ENCODE measurements at regions not wholly inside any gene's neighbourhood (a gene's known extent, or its start where the extent isn't known, plus 50 kb on each side); places are given as distances from the start of the nearest gene placed in this dataset.

- Histone ChIP-seq H3K9me3 (replicated peaks in 1 of 2; ENCODE audit: control insufficient read depth in 2 of 2, insufficient read depth in 1 of 2, low read depth in 1 of 2, low read length in 2 of 2) (no peaks in the 10 kb centered on the region), H3K4me1 (ENCODE audit: control insufficient read depth in 2 of 2, insufficient read depth in 1 of 2, low read depth in 1 of 2, low read length in 2 of 2) (peaks cover 0 to 3% of the 10 kb centered on the region in 2 donors), H3K18ac (ENCODE audit: low read length) (no peak overlapping the region), H3K4me3 (ENCODE audit: low read length in 2 of 2) (no peak overlapping the region), H4K91ac (ENCODE audit: low read depth, low read length, poor library complexity) (no peak overlapping the region), H3K9ac (ENCODE audit: low read depth, low read length, poor library complexity) (no peak overlapping the region), H3K14ac (ENCODE audit: low read length) (no peak overlapping the region), H3K4me2 (ENCODE audit: insufficient read depth, low read length, poor library complexity, severe bottlenecking) (no peak overlapping the region), H2BK5ac (ENCODE audit: low read length) (no peak overlapping the region), H3K27ac (replicated peaks; ENCODE audit: low read length) (no peak overlapping the region), H2BK15ac (ENCODE audit: low read length) (no peak overlapping the region), H3K36me3 (replicated peaks in 1 of 2; ENCODE audit: control insufficient read depth in 2 of 2, insufficient read depth in 2 of 2, low read length in 2 of 2) (no peaks in the 10 kb centered on the region), H3K79me1 (ENCODE audit: low read depth, low read length) (no peaks in the 10 kb centered on the region), H3K23ac (ENCODE audit: low read depth, low read length, poor library complexity) (no peak overlapping the region), H2AK5ac (ENCODE audit: low read depth, low read length) (no peak overlapping the region), H2BK120ac (ENCODE audit: low read depth, low read length) (no peak overlapping the region), H3K4ac (ENCODE audit: low read length) (no peak overlapping the region), H2AFZ (ENCODE audit: low read length) (no peak overlapping the region), H4K8ac (ENCODE audit: low read depth, low read length) (no peak overlapping the region), H3K27me3 (ENCODE audit: control insufficient read depth in 3 of 3, insufficient read depth in 3 of 3, low read depth in 1 of 3, low read length in 3 of 3) (no peaks in the 10 kb centered on the region), H2BK12ac (ENCODE audit: low read length) (no peak overlapping the region)
- WGBS, 2 donors (ENCODE audit: extremely low coverage in 2 of 2, insufficient read length in 2 of 2, insufficient replicate concordance in 1 of 2), result no CpG with 5 or more reads among the region's 2 CpGs
- DNase-seq (ENCODE audit: low spot score), result peak; percentile 40
These were observed 325.4 kb upstream of the FIGN start for GRCh38 chr2:164061129-164061746.

- WGBS, 2 donors (ENCODE audit: extremely low coverage in 2 of 2, insufficient read length in 2 of 2, insufficient replicate concordance in 1 of 2), result no CpG with 5 or more reads among the region's 2 CpGs
- Histone ChIP-seq H2BK5ac (ENCODE audit: low read length) (no peak overlapping the region), H3K4me1 (ENCODE audit: control insufficient read depth in 2 of 2, insufficient read depth in 1 of 2, low read depth in 1 of 2, low read length in 2 of 2) (no peaks in the 10 kb centered on the region), H2BK120ac (ENCODE audit: low read depth, low read length) (no peak overlapping the region), H3K4me2 (ENCODE audit: insufficient read depth, low read length, poor library complexity, severe bottlenecking) (no peak overlapping the region), H3K14ac (ENCODE audit: low read length) (no peak overlapping the region), H4K91ac (ENCODE audit: low read depth, low read length, poor library complexity) (no peak overlapping the region), H2AK5ac (ENCODE audit: low read depth, low read length) (no peak overlapping the region), H3K27ac (replicated peaks; ENCODE audit: low read length) (no peak overlapping the region), H3K79me1 (ENCODE audit: low read depth, low read length) (no peaks in the 10 kb centered on the region), H3K27me3 (ENCODE audit: control insufficient read depth in 3 of 3, insufficient read depth in 3 of 3, low read depth in 1 of 3, low read length in 3 of 3) (no peaks in the 10 kb centered on the region), H2AFZ (ENCODE audit: low read length) (no peak overlapping the region), H2BK12ac (ENCODE audit: low read length) (no peak overlapping the region), H4K8ac (ENCODE audit: low read depth, low read length) (no peak overlapping the region), H3K36me3 (replicated peaks in 1 of 2; ENCODE audit: control insufficient read depth in 2 of 2, insufficient read depth in 2 of 2, low read length in 2 of 2) (no peaks in the 10 kb centered on the region), H3K9me3 (replicated peaks in 1 of 2; ENCODE audit: control insufficient read depth in 2 of 2, insufficient read depth in 1 of 2, low read depth in 1 of 2, low read length in 2 of 2) (no peaks in the 10 kb centered on the region), H3K4me3 (ENCODE audit: low read length in 2 of 2) (no peak overlapping the region), H3K23ac (ENCODE audit: low read depth, low read length, poor library complexity) (no peak overlapping the region), H3K18ac (ENCODE audit: low read length) (no peak overlapping the region), H3K9ac (ENCODE audit: low read depth, low read length, poor library complexity) (no peak overlapping the region), H2BK15ac (ENCODE audit: low read length) (no peak overlapping the region), H3K4ac (ENCODE audit: low read length) (no peak overlapping the region)
- DNase-seq (ENCODE audit: low spot score), result no peak
These were observed 324.2 kb upstream of the FIGN start for GRCh38 chr2:164060031-164060430.

- no peak for DNase-seq (ENCODE audit: low spot score)
- Histone ChIP-seq H3K4ac (ENCODE audit: low read length) (no peak overlapping the region), H3K4me1 (ENCODE audit: control insufficient read depth in 2 of 2, insufficient read depth in 1 of 2, low read depth in 1 of 2, low read length in 2 of 2) (peaks cover 0 to 7% of the 10 kb centered on the region in 2 donors), H2BK12ac (ENCODE audit: low read length) (no peak overlapping the region), H4K8ac (ENCODE audit: low read depth, low read length) (no peak overlapping the region), H3K14ac (ENCODE audit: low read length) (no peak overlapping the region), H2BK120ac (ENCODE audit: low read depth, low read length) (no peak overlapping the region), H2AFZ (ENCODE audit: low read length) (peak overlapping the region; percentile 30), H3K4me2 (ENCODE audit: insufficient read depth, low read length, poor library complexity, severe bottlenecking) (no peak overlapping the region), H3K9ac (ENCODE audit: low read depth, low read length, poor library complexity) (no peak overlapping the region), H4K91ac (ENCODE audit: low read depth, low read length, poor library complexity) (no peak overlapping the region), H3K79me1 (ENCODE audit: low read depth, low read length) (no peaks in the 10 kb centered on the region), H3K23ac (ENCODE audit: low read depth, low read length, poor library complexity) (no peak overlapping the region), H3K4me3 (ENCODE audit: low read length in 2 of 2) (no peak overlapping the region), H3K27me3 (ENCODE audit: control insufficient read depth in 3 of 3, insufficient read depth in 3 of 3, low read depth in 1 of 3, low read length in 3 of 3) (no peaks in the 10 kb centered on the region), H3K27ac (replicated peaks; ENCODE audit: low read length) (no peak overlapping the region), H2AK5ac (ENCODE audit: low read depth, low read length) (no peak overlapping the region), H3K18ac (ENCODE audit: low read length) (no peak overlapping the region), H2BK15ac (ENCODE audit: low read length) (no peak overlapping the region), H3K36me3 (replicated peaks in 1 of 2; ENCODE audit: control insufficient read depth in 2 of 2, insufficient read depth in 2 of 2, low read length in 2 of 2) (no peaks in the 10 kb centered on the region), H2BK5ac (ENCODE audit: low read length) (no peak overlapping the region), H3K9me3 (replicated peaks in 1 of 2; ENCODE audit: control insufficient read depth in 2 of 2, insufficient read depth in 1 of 2, low read depth in 1 of 2, low read length in 2 of 2) (no peaks in the 10 kb centered on the region)
- WGBS, 2 donors (ENCODE audit: extremely low coverage in 2 of 2, insufficient read length in 2 of 2, insufficient replicate concordance in 1 of 2), result no CpG with 5 or more reads among the region's 2 CpGs
These were observed 319.8 kb upstream of the FIGN start for GRCh38 chr2:164055623-164056022.

- H3K27me3 ChIP-seq (ENCODE audit: control insufficient read depth in 3 of 3, insufficient read depth in 3 of 3, low read depth in 1 of 3, low read length in 3 of 3), result no peaks in the 10 kb centered on the region
- H3K23ac ChIP-seq (ENCODE audit: low read depth, low read length, poor library complexity), result no peak overlapping the region
- H2BK15ac ChIP-seq (ENCODE audit: low read length), result no peak overlapping the region
These were observed 318.8 kb upstream of the FIGN start for GRCh38 chr2:164054651-164055050.

More at GRCh38 chr2:164054651-164055050, 318.8 kb upstream of the FIGN start:
- no peak overlapping the region for H3K4me3 ChIP-seq (ENCODE audit: low read length in 2 of 2)
- H3K4ac ChIP-seq (ENCODE audit: low read length), result no peak overlapping the region
- no peak overlapping the region for H4K8ac ChIP-seq (ENCODE audit: low read depth, low read length)
- DNase-seq (ENCODE audit: low spot score), result no peak
- peak overlapping the region; percentile 7 for H3K18ac ChIP-seq (ENCODE audit: low read length)
- no peak overlapping the region for H2BK5ac ChIP-seq (ENCODE audit: low read length)
- WGBS, 2 donors (ENCODE audit: extremely low coverage in 2 of 2, insufficient read length in 2 of 2, insufficient replicate concordance in 1 of 2), result no CpG with 5 or more reads among the region's 5 CpGs
- no peak overlapping the region for H3K27ac ChIP-seq (replicated peaks; ENCODE audit: low read length)
- no peaks in the 10 kb centered on the region for H3K9me3 ChIP-seq (replicated peaks in 1 of 2; ENCODE audit: control insufficient read depth in 2 of 2, insufficient read depth in 1 of 2, low read depth in 1 of 2, low read length in 2 of 2)
- no peak overlapping the region for H3K14ac ChIP-seq (ENCODE audit: low read length)
- no peak overlapping the region for H3K9ac ChIP-seq (ENCODE audit: low read depth, low read length, poor library complexity)
- H3K79me1 ChIP-seq (ENCODE audit: low read depth, low read length), result no peaks in the 10 kb centered on the region
- peaks cover 0 to 8% of the 10 kb centered on the region in 2 donors for H3K4me1 ChIP-seq (ENCODE audit: control insufficient read depth in 2 of 2, insufficient read depth in 1 of 2, low read depth in 1 of 2, low read length in 2 of 2)
- no peak overlapping the region for H2BK12ac ChIP-seq (ENCODE audit: low read length)
- no peaks in the 10 kb centered on the region for H3K36me3 ChIP-seq (replicated peaks in 1 of 2; ENCODE audit: control insufficient read depth in 2 of 2, insufficient read depth in 2 of 2, low read length in 2 of 2)
- no peak overlapping the region for H2AFZ ChIP-seq (ENCODE audit: low read length)
- no peak overlapping the region for H4K91ac ChIP-seq (ENCODE audit: low read depth, low read length, poor library complexity)
- no peak overlapping the region for H2AK5ac ChIP-seq (ENCODE audit: low read depth, low read length)
- H3K4me2 ChIP-seq (ENCODE audit: insufficient read depth, low read length, poor library complexity, severe bottlenecking), result no peak overlapping the region
- H2BK120ac ChIP-seq (ENCODE audit: low read depth, low read length), result no peak overlapping the region

Data from neuronal stem cell (in vitro differentiated cells).